HG03378 (cell line): ENCODE measurements at regions not wholly inside any gene's neighbourhood (a gene's known extent, or its start where the extent isn't known, plus 50 kb on each side); places are given as distances from the start of the nearest gene placed in this dataset.
A peak's percentile ranks its signal among the peaks of the same experiment; 100 is the strongest.
"Not testable (repeated sequence)": the region's sequence is repeated elsewhere in the genome, so short reads cannot be mapped to it uniquely, and the experiment has no call there.

Experiments
- ATAC-seq: cut with Tn5 transposase; IDR thresholded peaks from one replicate; pipeline ENCODE4 v1.9.1; 2021; ENCODE audit warnings: mild to moderate bottlenecking, moderate library complexity; ENCODE audit not compliant: unreplicated experiment

DNA sequence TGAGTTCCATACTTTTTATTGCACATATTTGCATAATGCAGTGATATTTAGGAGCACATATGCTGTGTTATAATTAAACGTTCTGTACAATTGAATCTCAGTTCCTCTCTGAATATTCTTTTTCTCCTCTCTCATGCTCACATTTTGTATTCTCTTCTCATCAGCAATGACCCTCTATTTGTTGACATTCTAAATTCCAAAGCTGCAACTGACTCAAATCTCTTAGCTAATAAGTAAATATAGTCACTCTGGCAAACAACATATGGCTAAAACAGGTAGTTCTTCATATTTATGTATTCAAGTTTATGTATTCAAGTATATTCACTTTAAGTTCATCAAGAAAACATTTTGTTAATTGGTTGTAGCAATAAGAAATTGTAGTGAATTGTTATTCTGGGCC is 907.4 kb upstream of the VRK2 start:
- no peak for ATAC-seq

DNA sequence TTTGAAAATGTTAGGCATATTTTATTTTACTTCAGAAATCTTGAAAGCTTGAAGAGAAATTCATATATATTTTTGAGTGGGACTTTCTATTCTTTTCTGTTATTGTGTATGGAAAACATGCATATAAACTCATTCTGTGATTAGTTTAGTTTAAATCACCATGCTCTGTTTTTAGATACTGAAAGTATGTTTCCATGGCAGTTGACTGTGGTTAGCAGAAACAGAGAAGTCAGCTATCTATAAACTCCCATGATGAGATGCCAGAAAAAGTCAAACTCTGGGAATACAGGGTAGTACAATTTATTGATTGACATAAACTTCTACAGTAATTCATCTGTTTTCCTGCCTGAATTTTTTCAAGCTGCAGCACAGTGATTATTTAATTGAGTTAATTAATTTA is 905.3 kb upstream of the VRK2 start:
- peak; percentile 81 for ATAC-seq

DNA sequence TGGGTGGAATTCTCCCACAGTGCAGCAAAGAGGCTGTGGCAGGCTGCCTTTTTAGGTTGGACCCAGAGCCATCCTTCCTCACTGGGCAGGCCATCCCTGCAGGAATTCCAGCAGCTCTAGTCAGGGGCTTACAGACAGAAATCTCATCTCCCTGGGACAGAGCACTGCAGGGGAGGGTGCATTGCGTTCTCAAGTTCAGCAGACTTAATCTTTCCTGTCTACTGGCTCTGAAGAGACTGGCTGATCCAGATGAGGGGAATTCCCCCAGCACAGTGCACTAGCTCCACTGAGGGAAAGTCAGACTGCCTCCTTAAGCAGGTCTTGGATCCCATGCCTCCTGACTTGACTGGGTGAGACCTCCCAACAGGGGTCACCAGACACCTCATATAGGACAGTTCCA is 899.7 kb upstream of the VRK2 start:
- ATAC-seq, result no peak

DNA sequence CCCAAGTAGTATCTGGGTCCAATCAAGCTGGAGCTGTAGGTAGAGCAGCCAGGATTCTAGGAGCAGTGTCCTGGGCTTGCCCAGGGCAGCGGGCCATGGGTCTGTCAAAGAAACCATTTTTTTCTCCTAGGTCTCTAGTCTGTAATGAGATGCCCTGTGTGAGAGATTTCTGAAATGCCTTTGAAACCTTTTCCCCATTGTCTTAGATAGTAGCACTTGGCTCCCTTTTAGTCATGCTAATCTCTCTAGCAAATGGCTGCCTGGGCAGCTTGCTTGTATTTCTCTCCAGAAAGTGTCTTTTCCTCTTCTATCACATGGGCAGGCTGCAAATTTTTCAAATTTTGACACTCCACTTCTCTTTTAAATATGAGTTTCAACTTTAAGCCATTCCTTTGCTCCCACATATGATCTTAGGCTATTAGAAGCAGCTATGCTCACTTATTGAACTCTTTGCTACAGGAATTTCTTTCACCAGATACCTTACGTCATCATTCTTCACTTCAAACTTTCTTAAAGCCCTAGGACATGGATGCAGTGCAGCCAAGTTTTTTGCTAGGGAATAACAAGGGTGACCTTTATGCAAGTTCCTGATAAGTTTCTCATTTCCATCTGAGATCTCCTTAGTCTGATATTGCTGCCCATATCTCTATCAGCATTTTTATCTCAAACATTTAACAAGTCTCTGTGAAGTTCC is 890.2 kb upstream of the VRK2 start:
- no peak for ATAC-seq

DNA sequence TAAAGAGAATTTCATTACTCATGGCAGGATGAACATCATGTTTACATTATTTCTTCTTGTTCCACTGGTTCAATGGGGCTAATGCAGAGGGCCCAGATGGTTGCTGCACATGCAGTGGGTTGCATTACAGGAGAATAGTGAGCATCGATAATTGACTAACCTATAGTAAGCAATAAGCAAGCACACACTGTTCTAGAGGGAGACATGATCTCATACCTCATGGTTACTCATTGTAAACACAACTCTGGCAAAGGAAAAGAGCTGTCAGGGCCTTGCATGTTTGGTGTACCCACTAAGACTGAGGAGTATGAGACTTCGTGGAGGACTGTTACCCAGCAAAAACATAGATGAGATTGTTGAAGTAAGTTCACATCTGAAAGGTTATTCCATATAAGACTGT is 885.6 kb upstream of the VRK2 start:
- no peak for ATAC-seq

DNA sequence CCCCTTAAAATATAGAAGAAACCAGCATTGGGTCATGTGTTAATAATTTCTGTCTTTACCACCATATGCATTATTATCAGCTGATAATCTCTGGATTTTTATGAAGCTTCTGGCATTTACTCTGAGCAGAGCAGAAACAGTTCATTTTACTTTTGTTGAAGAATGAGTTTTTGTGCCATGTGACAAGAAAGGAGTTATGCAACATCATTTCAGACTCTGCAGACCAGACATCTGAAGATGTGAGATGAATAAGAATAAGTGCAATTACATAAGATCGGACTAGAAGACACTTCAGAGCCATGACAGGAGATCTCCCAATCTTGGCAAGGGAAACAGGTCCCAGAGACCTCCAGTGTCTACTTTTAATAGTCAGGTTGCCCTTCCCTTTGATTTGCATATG is 869.4 kb upstream of the VRK2 start:
- ATAC-seq, result no peak

DNA sequence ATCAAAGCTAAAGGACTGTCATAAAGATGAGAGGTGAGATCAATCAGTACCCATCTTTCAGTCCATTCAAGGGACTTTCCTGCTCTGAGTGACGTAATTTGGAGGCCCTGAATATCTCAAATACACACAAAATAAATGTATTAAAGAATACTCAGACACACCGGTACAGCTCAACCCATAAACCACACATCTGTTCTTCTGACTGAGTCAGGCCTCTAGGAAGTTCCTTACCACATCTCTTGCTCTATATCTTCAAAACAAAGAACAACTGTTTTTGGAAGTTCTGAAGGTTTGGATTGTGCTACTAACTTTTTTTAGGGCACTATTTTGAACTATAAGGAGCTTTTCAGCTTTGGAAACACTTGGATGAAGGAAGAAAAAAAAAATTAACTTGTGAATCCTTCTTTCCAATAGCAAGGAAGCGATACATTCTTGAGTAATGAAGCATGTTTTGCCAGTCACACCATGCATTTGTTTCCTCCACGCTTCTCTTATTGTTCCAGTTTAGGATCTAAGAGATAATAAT is 866.5 kb upstream of the VRK2 start:
- no peak for ATAC-seq

DNA sequence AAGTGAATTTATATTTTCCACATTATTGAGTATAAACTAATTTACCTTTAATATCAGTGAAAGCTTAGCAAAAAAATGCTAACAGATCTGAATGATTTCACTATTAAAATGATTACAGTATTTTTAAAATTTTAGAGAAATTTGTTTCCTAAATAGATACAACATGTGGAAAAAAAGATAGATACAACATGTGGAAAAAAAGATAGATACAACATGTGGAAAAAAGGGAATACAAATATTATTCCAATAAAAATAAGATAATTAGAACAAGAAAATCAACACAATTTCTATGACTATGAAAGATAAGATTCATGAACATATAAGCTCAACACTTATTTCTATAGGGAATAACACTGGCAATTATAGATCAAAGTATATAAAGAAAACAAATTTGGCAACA is 865.9 kb upstream of the VRK2 start:
- no peak for ATAC-seq

DNA sequence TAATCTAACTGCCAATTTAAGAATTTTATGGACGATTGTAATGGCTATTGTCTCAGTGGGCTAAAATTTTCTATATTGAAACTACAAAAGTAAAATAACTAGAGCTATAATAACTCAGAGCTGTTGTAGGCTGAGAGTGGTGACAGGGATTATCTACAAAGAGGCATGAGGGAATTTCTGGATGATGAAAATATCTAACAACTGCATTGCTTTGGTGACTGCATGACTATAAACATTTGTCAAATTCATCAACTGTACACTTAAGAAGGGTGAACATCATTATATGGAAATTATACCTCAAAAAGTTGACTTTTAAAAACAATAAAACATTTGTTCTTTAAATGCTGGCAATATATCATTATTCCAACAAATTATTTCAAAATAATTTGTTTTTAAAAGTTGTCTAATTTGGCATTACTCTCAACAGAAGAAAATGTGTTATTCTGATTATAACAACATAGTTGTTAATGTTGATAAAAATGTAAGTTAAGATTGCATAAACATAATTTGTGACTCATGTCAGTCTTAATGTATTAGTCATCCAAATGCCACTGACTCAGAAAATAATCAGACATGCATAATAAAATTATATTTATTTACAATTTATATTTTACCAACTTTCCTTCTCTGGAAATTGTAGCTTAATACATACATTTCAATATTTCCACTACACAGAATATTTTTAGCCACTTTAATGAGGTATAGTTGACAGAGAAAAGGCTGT is 865.1 kb upstream of the VRK2 start:
- ATAC-seq, result no peak

DNA sequence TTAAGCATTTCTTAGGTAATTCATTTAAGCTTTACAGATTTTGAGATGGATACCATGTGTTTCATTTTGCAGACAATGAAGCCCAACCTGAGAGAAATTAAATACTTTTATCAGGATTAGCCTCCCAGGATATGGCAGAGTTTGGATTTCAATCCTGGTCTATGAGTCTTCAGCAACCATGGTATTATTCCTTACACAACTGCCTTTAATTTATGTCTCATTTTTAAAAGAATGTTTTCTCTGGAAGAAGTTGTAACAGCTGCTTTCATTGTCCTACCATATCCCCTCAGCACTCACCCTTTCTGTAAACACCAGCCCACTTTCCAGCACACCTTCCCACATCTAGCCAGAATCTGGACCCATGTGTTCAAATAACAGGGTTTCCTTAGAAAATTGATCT is 863.7 kb upstream of the VRK2 start:
- no peak for ATAC-seq

DNA sequence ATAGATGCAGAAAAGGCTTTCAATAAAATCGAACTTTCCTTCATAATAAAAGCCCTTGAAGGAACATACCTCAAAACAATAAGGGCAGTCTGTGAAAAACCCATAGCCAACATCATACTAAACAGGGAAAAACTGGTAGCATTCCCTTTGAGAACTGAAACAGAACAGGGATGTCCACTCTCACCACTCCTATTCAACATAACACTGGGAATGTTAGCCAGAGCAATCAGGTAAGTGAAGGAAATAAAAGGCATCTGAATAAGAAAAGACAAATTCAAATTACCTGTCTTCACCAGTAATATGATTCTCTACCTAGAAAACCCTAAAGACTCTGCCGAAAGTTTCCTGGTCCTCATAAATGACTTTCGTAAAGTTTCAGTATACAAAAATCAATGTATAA is 861.0 kb upstream of the VRK2 start:
- no peak for ATAC-seq

DNA sequence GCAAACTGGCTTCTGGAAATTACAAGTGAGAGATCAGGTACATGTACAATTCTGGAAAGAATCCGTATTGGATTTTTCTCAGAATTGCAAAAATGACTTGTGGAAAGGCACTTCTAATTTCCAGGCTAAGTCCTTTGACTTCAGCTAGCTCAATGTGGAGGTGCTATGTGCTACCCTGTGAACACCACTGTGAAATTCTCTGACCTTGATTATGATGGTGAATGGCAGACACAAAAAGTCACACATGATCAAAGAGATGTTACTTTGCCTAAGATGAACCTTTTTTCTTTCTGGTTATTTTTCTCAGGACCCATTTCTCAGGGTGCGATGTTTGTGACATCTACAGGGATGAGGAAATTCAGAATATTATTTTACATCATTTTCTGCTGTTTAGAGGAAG is 856.6 kb upstream of the VRK2 start:
- ATAC-seq, result no peak

DNA sequence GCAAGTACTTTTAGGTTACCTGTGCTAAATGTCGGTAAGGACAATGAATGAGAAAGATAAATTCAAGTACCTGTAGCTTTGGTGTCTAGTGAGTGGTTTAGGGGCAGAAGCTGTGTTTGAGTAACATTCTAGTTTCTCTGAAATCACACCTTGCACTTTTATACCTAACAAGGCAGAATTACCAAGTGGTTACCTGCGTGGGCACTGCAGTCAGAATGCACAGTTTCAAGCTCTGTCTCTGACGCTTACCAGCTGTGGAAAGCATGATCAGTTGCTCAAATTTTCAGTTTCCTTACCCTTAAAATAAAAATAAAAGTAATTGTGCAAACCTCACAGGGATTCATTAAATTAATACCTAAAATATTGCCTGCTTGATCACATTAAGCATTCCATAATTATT is 846.9 kb upstream of the VRK2 start:
- no peak for ATAC-seq

DNA sequence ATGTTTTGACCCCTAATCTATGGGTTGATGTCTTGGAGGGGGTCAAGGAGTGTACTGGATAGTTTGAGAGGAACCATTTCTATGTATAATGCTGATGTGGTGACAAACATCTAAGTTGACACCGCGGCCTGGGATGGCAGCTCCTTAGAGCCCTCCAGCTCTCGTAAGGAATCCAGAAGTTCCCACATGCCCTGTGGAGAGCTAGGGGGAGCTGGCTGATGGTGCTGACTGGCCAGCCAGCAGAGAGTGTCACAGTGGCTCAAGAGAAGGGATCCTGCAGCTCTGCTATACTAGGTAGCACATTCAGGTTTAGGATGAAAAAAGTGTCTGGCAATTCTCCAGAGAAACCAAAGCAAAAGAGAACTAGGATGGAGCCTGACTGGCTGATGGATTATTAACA is 842.2 kb upstream of the VRK2 start:
- no peak for ATAC-seq

DNA sequence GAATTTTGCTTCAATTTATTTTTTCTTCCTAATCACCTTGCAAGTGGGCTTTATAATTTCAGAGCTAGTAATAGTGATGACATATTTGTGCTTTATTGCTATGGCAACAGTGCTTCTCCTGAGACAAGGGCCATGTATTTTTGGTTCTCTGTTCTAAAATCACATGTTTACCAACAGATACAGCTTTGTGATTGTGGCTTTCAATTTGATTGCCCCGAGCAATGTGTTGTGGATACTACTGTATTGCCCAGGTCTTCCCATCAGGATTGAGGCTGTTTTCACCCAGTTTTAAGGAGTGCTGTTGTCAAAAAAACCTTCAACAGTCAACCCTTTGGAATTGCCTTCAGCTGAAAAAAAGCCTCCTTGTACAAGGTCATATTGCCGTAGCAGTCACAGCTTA is 841.4 kb upstream of the VRK2 start:
- ATAC-seq, result no peak

DNA sequence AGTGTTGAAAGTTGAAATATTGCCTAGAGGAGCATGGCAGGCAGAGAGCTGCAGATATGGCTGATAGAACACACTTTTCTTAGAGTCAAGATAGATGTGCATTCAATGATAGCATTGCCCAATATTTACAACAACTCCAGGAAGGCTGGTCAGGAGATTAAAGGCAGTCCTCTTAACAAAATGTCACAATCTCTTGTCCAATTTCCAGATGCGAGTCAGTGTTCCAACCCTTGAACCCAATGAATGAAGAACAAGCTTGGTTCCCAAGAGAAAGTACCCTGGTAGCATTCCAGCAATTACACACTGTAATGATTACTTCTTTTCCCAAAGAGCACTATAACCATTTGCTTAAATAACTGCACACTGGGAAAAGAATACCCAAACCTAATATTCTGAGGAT is 839.4 kb upstream of the VRK2 start:
- no peak for ATAC-seq

DNA sequence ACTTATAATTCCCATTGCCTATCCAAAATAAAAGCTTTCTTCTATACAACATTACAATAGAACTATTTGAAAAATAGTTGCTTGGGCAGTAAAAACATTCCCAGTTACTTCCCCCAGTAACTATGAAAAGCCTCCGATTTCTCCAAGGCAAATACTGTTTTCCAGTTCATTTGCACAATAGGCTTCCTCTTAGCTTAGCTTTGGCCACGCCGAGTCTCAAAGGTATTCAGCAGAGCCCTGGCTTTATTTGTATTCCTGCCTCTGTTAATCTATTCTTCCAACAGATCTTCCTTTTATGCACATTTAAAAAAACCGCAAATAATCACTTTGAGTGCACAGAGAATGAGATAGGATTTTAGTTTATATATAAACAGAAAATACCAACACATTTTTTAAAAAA is 836.8 kb upstream of the VRK2 start:
- ATAC-seq, result no peak

DNA sequence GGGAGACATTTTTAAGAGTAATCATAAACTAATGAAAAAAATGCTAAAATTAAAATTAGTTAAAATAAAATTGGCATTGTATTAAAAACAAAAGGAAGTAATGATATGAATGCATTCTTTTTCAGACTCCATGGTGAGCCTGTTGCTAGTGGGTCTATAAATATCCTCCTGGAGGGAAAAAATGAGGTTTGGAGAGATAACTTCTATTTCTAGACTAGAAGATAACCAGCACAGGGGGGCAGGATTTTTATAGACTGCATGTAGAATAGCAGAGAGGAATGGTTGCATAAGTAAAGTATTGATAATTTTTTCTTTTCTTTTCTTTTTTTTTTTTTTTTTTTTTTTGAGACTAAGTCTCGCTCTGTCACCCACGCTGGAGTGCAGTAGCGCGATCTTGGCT is 835.8 kb upstream of the VRK2 start:
- ATAC-seq, result no peak

DNA sequence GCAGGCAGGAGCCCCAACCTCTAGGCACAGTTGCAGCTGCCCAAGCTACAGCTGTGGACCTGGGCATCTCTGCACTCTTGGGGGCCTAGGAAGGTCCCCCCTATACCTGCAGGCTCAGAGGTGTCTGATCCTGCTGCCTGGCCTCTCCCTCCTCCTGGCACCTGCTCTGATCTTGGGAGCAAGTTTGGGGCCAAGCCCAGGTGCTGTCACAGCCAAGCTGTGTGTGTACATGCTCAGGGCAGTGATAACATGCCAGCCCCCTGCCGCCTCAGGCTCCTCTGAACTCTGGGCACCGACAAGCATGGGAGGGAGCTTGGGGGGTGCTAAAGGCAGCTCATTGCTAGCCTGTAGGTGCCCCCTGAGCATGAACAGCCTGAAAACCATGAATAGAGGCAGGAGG is 829.6 kb upstream of the VRK2 start:
- ATAC-seq, result no peak

DNA sequence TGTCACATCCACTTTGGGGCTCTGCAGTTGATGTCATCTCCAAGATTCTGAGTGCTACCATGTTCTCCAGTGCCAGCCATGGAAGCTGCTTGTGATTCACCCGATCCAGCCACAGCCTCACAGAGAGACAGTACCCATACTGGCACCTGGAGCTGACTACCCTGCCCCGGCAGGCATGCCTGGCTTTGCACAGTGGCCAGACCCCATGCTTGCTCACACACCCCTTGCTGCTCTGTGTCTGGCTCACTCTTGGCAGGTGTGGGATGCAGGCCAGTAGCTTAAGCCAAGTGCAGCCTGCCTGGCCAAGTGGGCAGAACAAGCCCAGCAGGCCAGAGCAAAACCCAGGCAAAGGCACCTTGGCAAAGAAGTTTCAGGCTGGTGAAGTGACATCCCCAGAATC is 828.4 kb upstream of the VRK2 start:
- no peak for ATAC-seq

DNA sequence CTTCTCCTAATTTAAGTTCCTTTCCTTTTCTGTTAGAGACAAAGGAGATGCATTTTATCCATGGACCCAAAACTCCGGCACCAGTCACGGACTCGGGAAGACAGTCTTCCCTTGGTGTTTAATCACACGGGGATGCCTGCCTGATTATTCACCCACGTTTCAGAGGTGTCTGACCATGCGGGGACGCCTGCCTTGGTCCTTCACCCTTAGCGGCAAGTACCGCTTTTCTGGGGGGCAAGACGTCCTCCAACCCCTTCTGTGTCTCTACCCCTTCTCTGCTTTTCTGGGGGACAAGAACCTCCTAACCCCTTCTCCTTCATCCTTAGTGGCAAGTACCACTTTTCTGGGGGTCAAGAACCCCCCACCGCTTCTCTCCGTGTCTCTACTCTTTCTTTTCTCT is 816.9 kb upstream of the VRK2 start:
- not testable (repeated sequence) for ATAC-seq

DNA sequence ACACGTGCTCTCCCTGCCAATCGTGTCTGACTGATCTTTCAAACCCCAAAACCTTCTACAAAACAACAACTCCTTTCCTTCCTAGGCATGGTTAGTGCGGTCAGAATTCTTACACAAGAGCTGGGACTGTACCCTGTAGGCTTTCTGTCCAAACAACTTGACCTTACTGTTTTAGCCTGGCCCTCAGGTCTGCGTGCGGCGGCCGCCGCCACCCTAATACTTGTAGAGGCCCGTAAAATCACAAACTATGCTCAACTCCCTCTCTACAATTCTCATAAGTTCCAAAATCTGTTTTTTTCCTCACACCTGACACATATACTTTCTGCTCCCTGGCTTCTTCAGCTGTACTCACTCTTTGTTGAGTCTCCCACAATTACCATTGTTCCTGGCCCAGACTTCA is 814.3 kb upstream of the VRK2 start:
- not testable (repeated sequence) for ATAC-seq

DNA sequence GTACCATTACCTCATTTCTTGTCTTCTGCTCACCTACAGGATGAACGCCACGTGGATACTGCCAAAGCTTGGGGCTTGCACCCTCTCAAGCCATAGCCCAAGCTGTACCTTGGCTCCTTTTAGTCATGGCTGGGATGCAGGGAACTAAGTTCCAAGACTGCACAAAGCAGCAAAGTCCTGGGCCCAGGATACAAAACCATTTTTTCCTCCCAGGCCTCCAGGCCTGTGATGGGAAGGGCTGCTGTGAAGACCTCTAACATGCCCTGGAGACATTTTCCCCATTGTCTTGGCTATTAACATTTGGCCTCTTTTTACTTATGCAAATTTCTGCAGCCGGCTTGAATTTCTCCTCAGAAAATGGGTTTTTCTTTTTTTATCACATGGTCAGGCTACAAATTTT is 795.1 kb upstream of the VRK2 start:
- not testable (repeated sequence) for ATAC-seq
